HCT116 (cell line): ENCODE measurements at regions not wholly inside any gene's neighbourhood (a gene's known extent, or its start where the extent isn't known, plus 50 kb on each side); places are given as distances from the start of the nearest gene placed in this dataset.

Experiments
- ATAC-seq: fragments of 200-7000 bp; cut with Tn5 transposase; 2 replicates; pipeline ENCODE4 v1.9.1; 2020; ENCODE audit warnings: mild to moderate bottlenecking, moderate library complexity
- BruUV-seq: library from RNA; stranded (reverse); fragments of 400-500 nt; replicated peaks from 2 replicates; lab custom pipeline; 2021; lab: Mats Ljungman, UMichigan
- CTCF ChIA-PET: fragments of 300-600 bp; sonication (Branson Sonifier 250); formaldehyde crosslinking; loops from one replicate; lab custom pipeline; 2021; ENCODE audit warnings: antibody characterized with exemption; lab: Charles Lee
- POLR2A ChIA-PET: fragments of 300-600, 350-600 bp; sonication (Branson Sonifier 250); formaldehyde crosslinking; loops from one replicate; lab custom pipeline; 2021; ENCODE audit warnings: antibody characterized with exemption; lab: Charles Lee
- RAD21 ChIA-PET, 2 experiments: fragments of 300-600 bp; sonication (Branson Sonifier 250); formaldehyde crosslinking; loops; one replicate each; lab custom pipeline; 2023; ENCODE audit warnings: low total read pairs in 2 of 2; ENCODE audit not compliant: uncharacterized antibody in 2 of 2, unreplicated experiment in 2 of 2, low non-redundant PET in 1 of 2; lab: Charles Lee
- DNase-seq: peaks from one replicate; pipeline ENCODE4 v3.0.0-alpha.2; 2010; ENCODE audit warnings: low read depth, low spot score
- H2AFZ ChIP-seq: fragments of 200-600 bp; shearing (Covaris generic), sonication (generic); 2 replicates; pipeline ENCODE4 v1.6.1; 2017; ENCODE audit warnings: low read depth, mixed run types, mixed read lengths, antibody characterized with exemption, low read length; ENCODE audit not compliant: poor library complexity, severe bottlenecking
- H3K27ac ChIP-seq: 2 replicates; pipeline ENCODE4 v1.5.1; 2012; ENCODE audit warnings: low read depth, low read length
- H3K27me3 ChIP-seq: fragments of 200-600 bp; sonication (generic); 2 replicates; pipeline ENCODE4 v1.6.1; 2016; ENCODE audit warnings: mixed run types, low read length, mixed read lengths; ENCODE audit not compliant: insufficient read depth
- H3K36me3 ChIP-seq, 2 experiments: fragments of 200-500 bp in 1 of 2; fragments of 200-600 bp in 1 of 2; sonication (Bioruptor generic) in 1 of 2; sonication (generic) in 1 of 2; 2 replicates each; pipeline versions ENCODE4 v1.5.1 to v1.6.1; 2014 to 2016; ENCODE audit warnings: low read length in 2 of 2, inconsistent platforms in 1 of 2, mixed read lengths in 1 of 2, mixed run types in 1 of 2; ENCODE audit not compliant: insufficient read depth in 2 of 2, control insufficient read depth in 1 of 2
- H3K4me1 ChIP-seq, 2 experiments: fragments of 200-600 bp in 1 of 2; sonication (generic) in 1 of 2; 2 replicates each; pipeline versions ENCODE4 v1.5.1 to v1.6.1; 2012 to 2017; ENCODE audit warnings: low read length in 2 of 2, inconsistent platforms in 1 of 2, mild to moderate bottlenecking in 1 of 2, mixed read lengths in 1 of 2, mixed run types in 1 of 2, moderate library complexity in 1 of 2; ENCODE audit not compliant: insufficient read depth in 2 of 2, control insufficient read depth in 1 of 2
- H3K4me2 ChIP-seq: fragments of 200-600 bp; sonication (generic); 2 replicates; pipeline ENCODE4 v1.6.1; 2017; ENCODE audit warnings: mixed run types, low read length, mixed read lengths
- H3K4me3 ChIP-seq, 2 experiments: fragments of 200-600 bp in 1 of 2; sonication (generic) in 1 of 2; replicated peaks in 1 of 2; 2 replicates each; pipeline ENCODE4 v1.5.1; 2011 to 2016; ENCODE audit warnings: low read length in 2 of 2, control low read depth in 1 of 2, low read depth in 1 of 2, mild to moderate bottlenecking in 1 of 2, mixed read lengths in 1 of 2, mixed run types in 1 of 2
- H3K79me2 ChIP-seq: fragments of 200-600 bp; sonication (generic); 2 replicates; pipeline ENCODE4 v1.6.1; 2017; ENCODE audit warnings: mild to moderate bottlenecking, mixed run types, low read length, moderate library complexity, mixed read lengths; ENCODE audit not compliant: insufficient read depth
- H3K9ac ChIP-seq: fragments of 200-600 bp; sonication (generic); 2 replicates; pipeline ENCODE4 v1.6.1; 2016; ENCODE audit warnings: low read length, mixed read lengths
- H3K9me2 ChIP-seq: fragments of 200-600 bp; sonication (generic), shearing (Covaris generic); 2 replicates; pipeline ENCODE4 v1.6.1; 2017; ENCODE audit warnings: mixed run types, mild to moderate bottlenecking, moderate library complexity; ENCODE audit not compliant: insufficient read depth
- H3K9me3 ChIP-seq, 2 experiments: fragments of 200-500 bp in 1 of 2; fragments of 200-600 bp in 1 of 2; sonication (Bioruptor generic) in 1 of 2; sonication (generic) in 1 of 2; 2 replicates each; pipeline ENCODE4 v1.6.1; 2014 to 2017; ENCODE audit warnings: low read length in 2 of 2, mixed read lengths in 2 of 2, inconsistent platforms in 1 of 2, low read depth in 1 of 2, mild to moderate bottlenecking in 1 of 2, mixed run types in 1 of 2, moderate library complexity in 1 of 2; ENCODE audit not compliant: control insufficient read depth in 1 of 2, insufficient read depth in 1 of 2
- H4K20me1 ChIP-seq: fragments of 200-600 bp; sonication (generic), shearing (Covaris generic); 2 replicates; pipeline ENCODE4 v1.6.1; 2017; ENCODE audit warnings: mixed run types, mild to moderate bottlenecking, moderate library complexity; ENCODE audit not compliant: insufficient read depth
- CBX3 ChIP-seq: IDR thresholded peaks from 2 replicates; pipeline ENCODE4 v1.6.1; 2012; ENCODE audit warnings: low read depth
- CEBPB ChIP-seq: IDR thresholded peaks from 2 replicates; pipeline ENCODE4 v1.6.1; 2012; ENCODE audit warnings: low read depth
- CTCF ChIP-seq, 3 experiments: fragments of 200-600 bp in 1 of 3; sonication (generic) in 1 of 3; IDR thresholded peaks in 2 of 3; conservative IDR thresholded peaks in 1 of 3; 2 replicates each; pipeline ENCODE4 v1.5.1; 2012 to 2017; ENCODE audit warnings: low read depth in 2 of 3, low read length in 2 of 3, antibody characterized with exemption in 1 of 3, borderline replicate concordance in 1 of 3, control low read depth in 1 of 3, mild to moderate bottlenecking in 1 of 3, mixed read lengths in 1 of 3, mixed run types in 1 of 3, moderate library complexity in 1 of 3; ENCODE audit not compliant: insufficient read depth in 1 of 3
- ELF1 ChIP-seq: IDR thresholded peaks from 2 replicates; pipeline ENCODE4 v1.6.1; 2012; ENCODE audit warnings: low read depth, borderline replicate concordance
- EZH2 ChIP-seq: fragments of 200-600 bp; sonication (generic); IDR thresholded peaks from 2 replicates; pipeline ENCODE4 v1.6.1; 2017; ENCODE audit warnings: antibody characterized with exemption, mixed run types
- EZH2phosphoT487 ChIP-seq: fragments of 200-600 bp; IDR thresholded peaks from 2 replicates; pipeline ENCODE4 v1.6.1; 2018; ENCODE audit warnings: antibody characterized with exemption, borderline replicate concordance
- MAX ChIP-seq: IDR thresholded peaks from 2 replicates; pipeline ENCODE4 v1.6.1; 2012
- POLR2A ChIP-seq: IDR thresholded peaks from 2 replicates; pipeline ENCODE4 v1.7.0; 2011; ENCODE audit warnings: borderline replicate concordance; ENCODE audit not compliant: insufficient read depth, insufficient read length; ENCODE audit errors: extremely low read depth
- RAD21 ChIP-seq: IDR thresholded peaks from 2 replicates; pipeline ENCODE4 v1.6.1; 2012; ENCODE audit warnings: low read depth, mild to moderate bottlenecking
- SIN3A ChIP-seq: IDR thresholded peaks from 2 replicates; pipeline ENCODE4 v1.6.1; 2012; ENCODE audit warnings: low read depth
- SP1 ChIP-seq: IDR thresholded peaks from 2 replicates; pipeline ENCODE4 v1.6.1; 2012; ENCODE audit warnings: low read depth
- TCF7L2 ChIP-seq: IDR thresholded peaks from 2 replicates; pipeline ENCODE4 v1.7.0; 2011; ENCODE audit warnings: borderline replicate concordance, inconsistent platforms; ENCODE audit not compliant: insufficient read depth, insufficient read length; ENCODE audit errors: extremely low read depth
- YY1 ChIP-seq: IDR thresholded peaks from 2 replicates; pipeline ENCODE4 v1.6.1; 2011; ENCODE audit warnings: low read length, low read depth, moderate library complexity, mild to moderate bottlenecking; ENCODE audit not compliant: insufficient replicate concordance; ENCODE audit errors: extremely low read depth
- ZBTB33 ChIP-seq: IDR thresholded peaks from 2 replicates; pipeline ENCODE4 v1.6.1; 2011; ENCODE audit warnings: mild to moderate bottlenecking, low read length, moderate library complexity; ENCODE audit not compliant: insufficient replicate concordance; ENCODE audit errors: extremely low read depth
- ZNF274 ChIP-seq: fragments of 200-500 bp; sonication (Bioruptor generic); IDR thresholded peaks from 2 replicates; pipeline ENCODE4 v1.6.1; 2014; ENCODE audit warnings: mild to moderate bottlenecking, low read depth, low read length, inconsistent platforms
- intact Hi-C: fragments of 100-400 bp; cut with micrococcal nuclease; formaldehyde crosslinking; loops from 2 replicates; pipeline ENCODE4 v1.10.0; 2022

GRCh38 chr4:124322234-124323065, 390.1 kb downstream of the ANKRD50 start:
- H3K9me3 ChIP-seq, result no peaks in the 10 kb centered on the region
- no peaks in the 10 kb centered on the region for H3K79me2 ChIP-seq
- H3K36me3 ChIP-seq, result no peaks in the 10 kb centered on the region
- ChIA-PET CTCF (interaction anchor here (1.1 to 1.7 kb wide), 3 partner anchors 12 to 549 kb away, joined by 5 to 7 read pairs (median 7); no protein-coding TSS in a partner anchor), RAD21 (no interaction called here), POLR2A (no interaction called here)
- TF ChIP-seq EZH2 (no peak), RAD21 (peak; percentile 68), CEBPB (peak; percentile 18; the same call in 1 of the 2 replicates), CTCF (IDR thresholded peaks at IDR 0.05 in 2 of 3, conservative IDR thresholded peaks at IDR 0.05 in 1 of 3; ENCODE audit: borderline replicate concordance in 1 of 3, insufficient read depth in 1 of 3, low read depth in 2 of 3, low read length in 2 of 3) (peak; percentile 34 to 66 (median 43); a peak in 5 of 6 replicates), MAX (no peak)
- H3K27me3 ChIP-seq, result no peaks in the 10 kb centered on the region
- H3K9ac ChIP-seq, result no peak overlapping the region
- H3K4me2 ChIP-seq, result no peak overlapping the region
- BruUV-seq, result no TSS peak
- H3K27ac ChIP-seq, result no peak overlapping the region
- H4K20me1 ChIP-seq, result no peaks in the 10 kb centered on the region
- no peaks in the 10 kb centered on the region for H3K9me2 ChIP-seq
- ATAC-seq, result peak; percentile 50; the same call in 1 of the 2 replicates
- H2AFZ ChIP-seq, result peak overlapping the region; percentile 13
- DNase-seq, result peak; percentile 8
- intact Hi-C loops, result loop anchor here (5.0 kb wide), 2 partner anchors 550 to 1220 kb away; no protein-coding TSS in a partner anchor
- H3K4me3 ChIP-seq, result no peak overlapping the region
- no peaks in the 10 kb centered on the region for H3K4me1 ChIP-seq

- POLR2A ChIA-PET, result no interaction called here
- H3K4me2 ChIP-seq, result no peak overlapping the region
- no peaks in the 10 kb centered on the region for H3K36me3 ChIP-seq
- no peaks in the 10 kb centered on the region for H3K79me2 ChIP-seq
- no peaks in the 10 kb centered on the region for H4K20me1 ChIP-seq
- intact Hi-C loops, result no loop called here
- no peak for DNase-seq
- RAD21 ChIA-PET, result no interaction called here
- H3K4me3 ChIP-seq, result no peak overlapping the region
- H3K9ac ChIP-seq, result no peak overlapping the region
- H3K27ac ChIP-seq, result no peak overlapping the region
- CTCF ChIA-PET, result no interaction called here
- H3K4me1 ChIP-seq, result no peaks in the 10 kb centered on the region
- no TSS peak for BruUV-seq
- ATAC-seq, result no peak
- TF ChIP-seq EZH2 (no peak), CEBPB (no peak), CBX3 (no peak), YY1 (no peak), RAD21 (no peak), EZH2phosphoT487 (no peak), ZBTB33 (no peak), SP1 (no peak), ELF1 (no peak), SIN3A (no peak), POLR2A (no peak), TCF7L2 (no peak), ZNF274 (no peak)
- H3K27me3 ChIP-seq, result no peaks in the 10 kb centered on the region
- no peaks in the 10 kb centered on the region for H3K9me3 ChIP-seq
- no peak overlapping the region for H2AFZ ChIP-seq
- H3K9me2 ChIP-seq, result no peaks in the 10 kb centered on the region
These were observed 386.8 kb downstream of the ANKRD50 start for GRCh38 chr4:124325690-124326089.
